Right renal pelvis (tissue), 4 donors: ENCODE measurements at regions not wholly inside any gene's neighbourhood (a gene's known extent, or its start where the extent isn't known, plus 50 kb on each side); places are given as distances from the start of the nearest gene placed in this dataset.
"Not testable (repeated sequence)": the region's sequence is repeated elsewhere in the genome, so short reads cannot be mapped to it uniquely, and the experiment has no call there.

Source experiments
- DNase-seq, 4 donors: peaks; one replicate each; pipeline ENCODE4 v3.0.0-alpha.2; 2013; ENCODE audit warnings: low read depth in 4 of 4, low spot score in 3 of 4, missing footprints in 1 of 4

DNA sequence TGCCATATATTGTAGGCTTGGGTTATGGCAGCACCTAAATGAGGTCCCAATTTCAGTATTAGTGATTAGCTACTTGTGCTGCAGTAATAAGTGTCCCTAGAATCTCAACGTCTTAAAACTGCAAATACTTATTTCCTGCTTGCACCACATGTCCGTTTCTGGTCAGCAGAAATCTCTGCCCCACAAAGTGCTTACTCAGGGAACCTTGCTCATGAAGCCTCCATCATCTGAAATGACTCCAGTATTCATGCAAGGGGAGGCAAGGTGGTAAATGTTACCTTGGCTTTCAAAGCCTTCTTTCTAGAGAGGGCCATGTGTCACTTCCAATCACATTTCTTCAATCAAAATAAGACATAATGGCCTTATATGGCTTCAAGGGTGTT is 274.2 kb upstream of the KAZN start:
- no peak for DNase-seq

DNA sequence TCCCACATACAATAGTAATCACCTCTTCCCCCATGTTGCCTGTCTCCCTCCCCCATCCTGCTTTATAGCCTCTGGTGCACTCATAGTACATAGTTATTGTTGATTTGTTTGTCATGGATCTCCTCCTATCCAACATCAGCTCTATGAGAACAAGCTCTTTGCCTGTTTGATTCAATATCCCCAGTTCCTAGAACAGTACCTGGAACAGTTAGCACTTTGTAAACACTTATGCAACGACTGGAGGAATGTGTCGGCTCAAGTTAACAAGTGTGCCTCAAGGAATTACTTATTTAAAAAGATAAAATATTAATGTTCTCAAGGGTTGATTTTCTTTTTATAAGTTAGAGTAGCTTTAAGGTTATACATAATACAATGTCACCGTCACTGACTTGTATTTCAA is 271.6 kb upstream of the KAZN start:
- no peak for DNase-seq

DNA sequence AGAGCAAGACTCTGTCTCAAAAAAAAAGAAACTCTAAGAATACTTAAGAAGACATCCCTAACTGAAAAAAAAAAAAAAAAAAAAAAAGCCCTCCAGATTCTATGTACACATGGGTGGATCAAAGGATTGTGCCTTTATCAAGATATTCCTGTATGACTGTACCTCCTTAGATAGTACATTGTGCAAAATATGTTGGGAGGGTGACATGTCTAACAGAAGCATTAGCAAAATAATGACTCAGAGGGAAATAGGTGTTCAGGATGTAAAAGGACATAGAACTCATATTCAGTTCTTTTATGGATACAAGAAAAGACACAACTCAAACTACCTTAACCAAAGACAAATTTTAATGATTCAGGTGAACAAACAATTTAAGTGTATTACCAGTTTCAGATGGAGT is 269.8 kb upstream of the KAZN start:
- no peak for DNase-seq

DNA sequence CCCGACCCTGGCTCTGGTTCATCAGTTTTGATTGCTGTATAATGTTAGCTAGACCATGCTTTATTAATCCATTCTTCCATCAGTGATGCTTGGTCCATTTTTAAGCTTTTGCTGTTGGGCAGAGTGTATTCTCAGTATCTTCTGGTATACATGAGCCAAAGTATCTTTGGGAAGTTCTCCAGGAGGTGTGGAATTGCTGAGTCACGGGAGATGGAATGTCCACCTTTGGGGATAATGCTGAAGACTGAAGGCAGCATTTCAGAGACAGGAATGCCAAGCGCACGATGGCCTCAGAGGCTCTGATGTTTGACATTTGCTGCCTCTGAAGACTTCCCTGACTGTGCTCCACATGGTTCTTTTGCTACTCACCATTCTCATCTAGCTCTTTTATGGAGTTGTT is 266.3 kb upstream of the KAZN start:
- no peak for DNase-seq

DNA sequence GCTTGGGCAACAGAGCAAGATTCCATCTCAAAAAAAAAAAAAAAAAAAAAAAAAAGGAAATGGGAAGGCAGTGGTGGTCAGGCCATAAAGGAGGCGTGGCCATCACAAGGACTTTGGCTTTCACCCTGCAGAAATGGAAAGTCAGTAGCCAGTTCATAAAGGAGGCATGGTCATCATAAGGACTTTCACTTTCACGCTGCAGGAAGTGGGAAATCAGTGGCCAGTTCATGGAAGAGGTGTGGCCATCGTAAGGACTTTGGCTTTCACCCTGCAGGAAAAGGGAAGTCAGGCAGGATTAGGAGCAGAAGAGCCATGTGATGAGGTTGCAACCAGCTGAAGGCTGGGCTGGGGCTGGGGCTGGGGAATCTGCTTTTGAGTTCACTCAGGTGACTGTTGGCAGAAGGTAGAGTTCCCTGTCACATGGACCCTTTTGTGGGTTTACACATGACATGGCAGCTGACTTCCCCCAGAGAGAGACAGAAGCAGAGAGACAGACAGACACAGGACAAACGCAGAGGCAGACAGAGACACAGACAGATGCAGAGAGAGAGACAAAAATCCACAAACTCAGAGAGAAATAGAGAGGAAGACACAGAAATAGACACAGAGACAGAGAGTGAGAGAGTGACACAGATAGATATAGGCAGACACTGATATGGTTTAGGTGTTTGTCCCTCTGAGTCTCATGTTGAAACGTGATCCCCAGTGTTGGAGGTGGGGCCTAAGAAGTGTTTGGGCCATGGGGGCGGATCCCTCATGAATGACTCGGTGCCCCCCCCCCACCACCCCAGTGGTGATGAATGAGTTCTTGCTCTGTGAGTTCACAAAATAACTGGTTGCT is 263.9 kb upstream of the KAZN start:
- DNase-seq, result no peak

DNA sequence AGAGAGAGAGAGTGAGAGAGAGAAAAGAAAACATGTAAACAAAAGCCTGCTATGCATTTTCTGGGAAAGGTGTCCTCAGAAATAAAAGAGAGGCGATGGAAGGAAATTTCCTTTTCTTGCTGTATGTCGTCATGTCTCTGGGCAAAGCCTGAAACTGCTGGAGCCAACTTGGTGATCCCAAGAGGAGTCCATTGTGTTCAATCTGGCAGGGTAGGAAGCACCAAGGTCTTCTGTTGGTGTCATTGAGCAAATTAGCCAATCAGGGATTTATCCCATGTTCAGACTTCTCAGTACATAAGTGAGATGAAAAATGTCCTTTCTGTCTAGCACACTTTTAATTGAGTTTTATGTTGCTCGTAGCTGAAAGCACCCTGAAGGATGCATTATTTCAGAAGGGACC is 260.0 kb upstream of the KAZN start:
- DNase-seq, result no peak

DNA sequence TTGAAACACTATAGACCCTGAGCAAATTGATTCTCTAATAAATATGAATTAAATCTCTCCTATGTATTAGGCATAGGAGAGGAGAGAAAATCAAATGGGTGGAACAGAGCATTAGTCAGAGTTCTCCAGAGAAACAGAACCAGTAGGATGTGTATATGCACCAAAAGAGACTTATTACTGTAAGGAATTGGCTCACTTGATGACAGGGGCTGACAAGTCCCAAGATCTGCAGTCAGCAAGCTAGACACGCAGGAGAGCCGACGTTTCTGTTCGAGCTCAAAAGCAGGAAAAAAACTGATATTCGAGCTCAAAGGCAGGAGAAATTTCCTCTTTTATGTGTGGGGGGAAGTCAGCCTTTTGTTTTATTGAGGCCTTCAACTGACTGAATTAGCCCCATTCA is 259.2 kb upstream of the KAZN start:
- DNase-seq, result no peak

DNA sequence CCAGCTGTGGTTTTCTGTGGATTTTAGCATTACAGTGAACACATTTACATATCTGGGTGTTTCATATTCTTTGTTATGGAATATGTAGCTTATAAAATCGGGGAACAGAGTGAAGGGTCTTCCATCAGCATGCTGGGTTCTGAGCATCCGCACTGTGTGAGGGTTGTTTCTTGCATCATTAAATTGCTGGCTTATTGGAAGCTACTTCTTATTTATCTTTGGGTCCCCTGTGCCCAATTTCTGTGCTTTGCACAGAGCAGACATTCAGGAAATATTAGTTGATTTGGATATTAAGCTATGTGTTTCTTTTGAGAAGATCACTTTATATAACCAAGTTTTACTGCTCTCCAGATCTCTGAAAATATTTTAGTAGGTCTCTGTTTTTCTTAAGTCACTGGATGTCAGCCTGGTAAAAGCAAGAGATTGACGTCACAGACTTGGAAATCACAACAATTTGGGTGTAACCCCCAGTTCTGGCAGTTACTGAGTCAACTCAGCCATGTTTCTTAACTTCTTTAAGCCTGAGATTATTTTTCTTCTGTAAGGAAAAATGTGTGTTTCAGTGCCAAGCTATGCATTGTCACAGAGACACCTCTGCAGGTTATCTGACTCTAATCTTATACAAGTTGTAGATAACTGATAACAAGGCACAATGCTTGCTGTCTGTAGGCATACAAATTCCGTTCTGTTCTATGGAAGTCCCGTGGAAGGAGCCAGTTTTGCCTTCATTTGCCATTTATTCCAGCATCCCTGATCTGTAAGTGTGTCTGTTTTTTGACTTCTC is 258.3 kb upstream of the KAZN start:
- no peak for DNase-seq

DNA sequence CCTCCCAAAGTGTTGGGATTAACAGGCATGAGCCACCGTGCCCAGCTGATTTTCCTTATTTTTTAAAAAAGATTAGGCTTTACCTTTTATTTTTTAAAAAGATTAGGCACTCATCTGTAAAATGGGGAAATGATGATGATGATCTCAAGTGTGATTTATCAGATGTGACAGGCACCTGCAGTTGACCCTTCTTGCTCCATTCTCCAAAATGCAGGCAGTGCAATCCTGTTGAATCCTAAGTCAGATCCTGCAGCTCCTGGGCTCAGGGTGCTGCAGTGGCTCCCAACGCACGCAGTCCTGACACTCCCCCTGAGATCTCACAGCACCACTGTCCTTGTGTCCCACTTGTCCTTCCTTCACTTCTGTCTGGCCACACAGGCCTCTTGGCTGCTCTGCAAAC is 257.3 kb upstream of the KAZN start:
- no peak for DNase-seq

DNA sequence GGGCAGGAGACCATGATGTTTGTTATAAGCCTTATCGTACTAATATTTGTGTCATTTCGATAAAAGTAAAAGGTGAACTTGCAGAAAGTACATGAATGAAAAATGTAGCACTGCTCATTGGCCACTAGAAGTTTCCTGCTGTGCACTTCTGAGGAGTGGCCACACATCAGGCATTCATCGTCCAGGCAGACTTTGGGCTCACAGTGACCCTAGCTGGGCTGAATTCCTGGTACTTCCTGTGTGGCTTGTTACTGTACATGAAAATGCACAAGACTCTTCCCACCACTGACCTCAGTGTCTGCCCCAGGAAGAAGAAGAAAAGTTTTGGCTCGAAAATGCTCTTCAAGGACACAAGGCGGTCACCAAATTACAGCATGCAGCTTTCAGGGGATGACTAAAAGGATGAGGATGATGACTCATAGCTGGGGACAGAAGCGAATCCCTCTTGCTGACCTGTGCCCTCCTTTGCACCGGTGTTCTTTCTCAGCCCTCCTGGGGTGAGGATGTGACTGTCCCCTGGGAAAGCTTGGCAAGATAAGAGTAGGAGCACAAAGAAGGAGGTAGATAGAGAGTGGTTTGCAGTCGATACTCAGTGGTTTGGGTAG is 252.4 kb upstream of the KAZN start:
- no peak for DNase-seq

DNA sequence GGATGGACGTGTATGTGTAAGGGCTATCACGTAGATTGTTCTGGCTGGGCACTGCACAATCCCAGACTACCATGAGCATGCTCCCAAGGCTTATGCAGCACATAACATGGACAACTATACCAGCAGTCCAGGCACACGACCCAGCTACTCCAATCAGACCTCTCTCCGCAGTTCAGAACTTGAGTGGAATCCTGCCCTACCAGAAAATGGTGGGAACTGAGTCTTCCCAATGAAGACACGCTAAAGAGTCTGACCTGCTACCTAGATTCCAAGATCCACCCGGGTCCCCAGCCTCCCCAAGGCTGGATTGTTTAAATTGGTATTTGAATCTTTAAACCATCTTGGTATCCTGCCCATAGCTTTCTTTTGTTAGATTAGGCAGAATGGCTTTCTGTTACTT is 251.3 kb upstream of the KAZN start:
- DNase-seq, result no peak

DNA sequence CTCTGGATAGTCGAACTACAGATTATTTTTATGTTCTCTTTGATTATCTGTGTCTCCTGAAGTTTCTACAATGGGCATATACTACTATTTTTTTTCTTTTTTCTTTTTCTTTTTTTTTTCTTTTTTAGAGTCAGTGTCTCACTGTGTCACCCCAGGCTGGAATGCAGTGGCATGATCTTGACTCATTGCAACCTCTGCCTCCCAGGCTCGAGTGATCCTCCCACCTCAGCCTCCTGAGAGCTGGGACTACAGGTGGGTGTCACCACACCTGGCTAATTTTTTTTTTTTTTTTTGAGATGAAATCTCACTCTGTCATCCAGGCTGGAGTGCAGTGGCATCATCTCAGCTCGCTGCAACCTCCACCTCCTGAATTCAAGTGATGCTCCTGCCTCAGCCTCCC is 250.7 kb upstream of the KAZN start:
- no peak for DNase-seq

DNA sequence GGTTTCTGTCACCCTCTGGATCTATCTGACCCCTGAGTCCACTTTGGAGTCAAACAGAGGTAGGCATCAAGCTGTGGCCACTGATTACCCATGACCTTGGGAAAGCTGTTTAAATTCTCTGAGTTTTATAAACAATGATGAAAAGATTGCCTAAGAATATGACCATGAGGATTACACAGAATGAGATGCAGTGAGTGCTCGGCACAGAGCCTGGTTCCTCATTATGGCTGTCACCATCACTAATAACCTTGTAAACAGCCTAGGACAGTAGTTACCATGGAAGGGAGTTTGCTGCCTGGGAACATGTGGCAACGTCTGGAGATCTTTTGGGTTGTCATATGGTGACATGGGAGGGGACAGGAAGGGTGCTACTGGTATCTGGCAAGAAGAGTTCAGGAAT is 248.3 kb upstream of the KAZN start:
- DNase-seq, result no peak

DNA sequence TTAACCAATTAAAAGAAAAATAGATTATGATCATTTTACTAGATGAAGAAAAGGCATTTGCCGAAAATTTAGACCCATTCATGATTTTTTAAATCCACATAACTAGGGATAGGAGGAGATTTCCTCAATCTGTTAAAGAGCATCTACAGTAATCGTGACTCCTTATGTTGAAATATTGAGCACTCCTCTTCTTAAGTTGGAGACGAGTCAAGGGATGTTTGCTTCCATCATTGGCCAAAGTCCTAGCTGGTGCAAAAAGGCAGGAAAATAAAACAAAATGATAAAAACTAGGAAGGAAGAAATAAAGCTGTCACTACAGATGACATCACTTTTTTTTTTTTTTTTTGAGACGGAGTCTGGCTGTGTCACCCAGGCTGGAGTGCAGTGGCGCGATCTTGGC is 245.6 kb upstream of the KAZN start:
- DNase-seq, result no peak

DNA sequence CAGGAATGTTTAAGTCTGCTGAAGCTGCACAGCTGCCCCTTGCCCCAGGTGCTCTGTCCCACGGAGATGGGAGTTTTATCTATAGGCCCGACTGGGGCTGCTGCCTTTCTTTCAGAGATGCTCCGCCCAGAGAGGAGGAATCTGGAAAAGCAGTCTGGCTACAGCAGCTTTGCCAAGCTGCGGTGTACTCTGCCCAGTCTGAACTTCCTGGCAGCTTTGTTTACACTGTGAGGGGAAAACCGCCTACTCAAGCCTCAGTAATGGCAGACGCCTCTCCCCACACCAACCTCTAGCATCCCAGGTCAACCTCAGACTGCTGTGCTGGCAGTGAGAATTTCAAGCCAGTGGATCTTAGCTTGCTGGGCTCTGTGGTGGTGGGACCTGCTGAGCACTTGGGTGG is 237.5 kb upstream of the KAZN start:
- DNase-seq, result not testable (repeated sequence)

DNA sequence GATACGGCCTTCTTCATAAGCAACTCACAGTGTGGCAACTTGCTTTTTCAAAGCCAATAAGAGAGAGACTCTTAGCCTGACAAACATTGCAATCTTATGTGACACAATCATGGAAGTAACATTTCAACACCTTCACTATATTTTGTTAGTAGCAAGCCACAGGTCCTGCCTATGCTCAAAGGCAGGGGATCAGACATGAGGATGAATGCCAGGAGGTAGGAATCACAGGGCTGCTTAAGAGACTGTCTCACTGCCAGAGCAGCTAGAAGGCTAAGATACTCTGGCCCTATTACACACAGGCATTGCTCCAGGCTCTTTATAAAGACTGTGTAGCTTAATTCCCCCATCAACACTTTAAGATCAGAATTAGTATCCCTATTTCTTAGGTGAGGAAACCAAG is 236.2 kb upstream of the KAZN start:
- DNase-seq, result no peak

DNA sequence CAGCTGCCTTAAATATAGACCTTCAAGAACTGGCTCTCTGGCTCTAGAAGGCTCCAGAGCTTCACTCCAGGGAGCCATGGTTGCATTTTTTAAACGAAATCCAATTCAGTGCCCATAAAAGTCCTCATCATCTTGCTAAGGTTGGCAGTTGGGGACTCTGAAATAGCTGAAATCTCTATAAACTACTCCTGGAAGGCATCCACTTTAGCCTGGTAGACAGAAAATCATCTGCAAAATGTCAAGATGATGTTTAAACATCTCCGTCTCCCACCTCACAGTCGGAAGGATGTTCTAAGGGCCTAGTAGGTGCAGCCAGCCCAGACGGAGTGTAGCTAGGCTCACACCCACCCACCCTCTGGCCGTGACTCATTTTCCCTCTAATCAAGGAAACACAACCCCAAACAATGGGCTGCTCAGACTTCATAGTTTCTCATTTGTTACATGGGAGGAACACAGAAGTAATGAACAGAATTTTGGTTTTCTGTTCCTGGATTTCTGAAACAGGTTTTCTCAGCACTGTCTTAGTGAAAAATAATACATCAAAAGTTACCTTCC is 235.4 kb upstream of the KAZN start:
- no peak for DNase-seq

DNA sequence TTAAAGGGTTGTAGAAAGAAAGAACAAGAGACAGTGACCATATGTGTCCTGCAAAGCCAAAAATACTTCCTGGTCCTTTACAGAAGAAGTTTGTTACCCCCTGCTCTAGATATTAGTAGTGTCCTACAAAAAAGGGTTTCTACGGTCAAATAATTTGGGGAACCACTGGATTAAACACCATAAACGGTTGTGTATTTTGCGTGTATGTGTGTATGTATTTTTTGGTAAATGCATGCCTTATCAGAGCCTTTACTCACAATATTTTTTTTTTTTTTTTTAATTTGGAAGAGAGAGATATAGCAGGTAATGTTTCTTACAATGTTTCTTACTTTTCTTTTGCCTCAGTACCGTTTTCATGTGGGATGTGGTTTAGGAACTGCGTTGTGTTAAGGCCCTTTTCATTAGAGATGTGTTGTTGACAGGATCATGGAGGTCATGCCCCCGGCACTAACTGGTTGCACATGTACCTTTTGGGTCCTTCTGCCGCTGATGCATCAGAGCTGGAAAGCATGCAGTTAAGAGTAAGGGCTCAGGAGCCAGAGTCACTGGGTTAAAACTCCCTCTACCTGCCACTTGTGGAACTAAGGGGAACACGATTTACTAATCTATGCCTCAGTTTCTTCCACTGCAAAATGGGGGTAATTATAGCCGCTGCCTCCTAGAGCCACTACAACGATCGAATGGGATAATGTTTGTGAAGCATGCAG is 234.6 kb upstream of the KAZN start:
- no peak for DNase-seq

DNA sequence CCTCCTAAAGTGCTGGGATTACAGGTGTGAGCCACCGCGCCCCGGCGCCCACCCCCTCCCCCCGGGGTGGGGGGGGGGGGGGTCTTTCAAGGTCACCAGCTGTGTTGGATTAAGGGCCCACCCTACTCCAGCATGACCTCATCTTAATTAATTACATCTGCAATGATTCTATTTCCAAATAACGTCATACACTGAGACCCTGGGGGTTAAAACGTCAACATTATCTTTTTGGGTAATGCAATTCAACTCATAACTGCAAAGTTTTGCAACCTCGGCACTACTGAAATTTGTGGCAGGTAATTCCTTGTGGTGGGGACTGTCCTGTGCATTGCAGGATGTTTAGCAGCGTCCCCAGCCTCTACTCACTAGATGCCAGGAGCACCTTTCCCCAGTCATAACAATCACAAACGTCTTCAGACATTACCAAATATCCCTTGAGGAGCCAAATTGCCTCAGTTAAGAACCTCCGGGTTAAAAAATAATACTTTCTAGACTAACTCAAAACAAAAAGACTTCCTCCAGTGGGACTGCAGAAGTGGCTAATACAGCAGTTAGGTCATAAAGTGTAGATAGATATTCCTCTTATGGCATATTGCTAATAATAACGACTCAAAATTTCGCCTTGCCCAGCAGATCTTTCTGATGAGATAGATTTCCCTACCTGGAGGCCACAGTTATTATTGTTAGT is 233.0 kb upstream of the KAZN start:
- no peak for DNase-seq
